ENCODE measurements at regions not wholly inside any gene's neighbourhood (a gene's known extent, or its start where the extent isn't known, plus 50 kb on each side); places are given as distances from the start of the nearest gene placed in this dataset.

DNA sequence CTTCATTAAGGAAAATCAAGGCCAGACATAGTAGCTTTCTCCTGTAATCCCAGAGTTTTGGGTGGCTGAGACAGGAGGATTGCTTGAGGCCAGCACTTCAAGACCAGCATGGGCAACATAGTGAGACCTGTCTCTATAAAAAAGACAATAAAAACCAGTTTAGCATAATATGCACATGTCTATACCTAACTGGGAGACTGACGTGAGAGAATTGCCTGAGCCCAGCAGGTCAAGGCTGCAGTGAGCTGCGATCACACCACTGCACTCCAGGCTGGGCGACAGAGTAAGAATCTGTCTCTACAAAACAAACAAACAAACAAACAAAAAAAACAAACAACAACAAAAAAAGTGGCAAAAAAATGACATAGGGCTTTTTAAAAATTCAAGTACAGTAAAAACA is 820.8 kb downstream of the MTRR start:
- FAIRE-seq (peak; percentile 52), DNase-seq (ENCODE audit: low read depth in 1 of 2, low spot score in 2 of 2) (no peak)
- Histone ChIP-seq H3K14ac (ENCODE audit: insufficient read length) (no peak overlapping the region), H3K23me2 (ENCODE audit: low read depth, low read length) (no peaks in the 10 kb centered on the region), H3K36me3 (ENCODE audit: control insufficient read depth in 2 of 4, insufficient read depth in 4 of 4, low read length in 3 of 4) (no peaks in the 10 kb centered on the region), H3K4me1 (replicated peaks in 1 of 4; ENCODE audit: control insufficient read depth in 3 of 4, insufficient read depth in 4 of 4, low read length in 3 of 4) (no peaks in the 10 kb centered on the region), H3K27me3 (replicated peaks in 1 of 4; ENCODE audit: control insufficient read depth in 3 of 4, extremely low read depth in 1 of 4, insufficient read depth in 3 of 4, low read length in 3 of 4) (no peaks in the 10 kb centered on the region), H2BK12ac (ENCODE audit: low read depth, low read length) (no peak overlapping the region), H2BK120ac (replicated peaks; ENCODE audit: low read depth, low read length) (no peak overlapping the region), H3K9ac (replicated peaks in 1 of 4; ENCODE audit: extremely low read depth in 1 of 4, low read depth in 3 of 4, low read length in 3 of 4) (no peak overlapping the region), H2BK5ac (ENCODE audit: low read depth, low read length) (no peak overlapping the region), H4K20me1 (replicated peaks in 1 of 2; ENCODE audit: control insufficient read depth in 1 of 2, insufficient read depth in 2 of 2, low read length in 2 of 2) (no peaks in the 10 kb centered on the region), H3K18ac (ENCODE audit: extremely low read depth, low read length) (no peak overlapping the region), H4K91ac (replicated peaks; ENCODE audit: insufficient read length, low read length) (no peak overlapping the region), H3K4me2 (ENCODE audit: insufficient read depth in 1 of 2, low read depth in 2 of 2, low read length in 2 of 2) (no peak overlapping the region), H3K23ac (ENCODE audit: insufficient read length) (no peak overlapping the region), H3K4me3 (ENCODE audit: extremely low read depth in 1 of 4, insufficient read depth in 2 of 4, low read depth in 3 of 4, low read length in 4 of 4) (no peak overlapping the region), H4K5ac (ENCODE audit: insufficient read length, low read depth, low read length) (no peak overlapping the region), H2BK20ac (ENCODE audit: low read length) (no peak overlapping the region), H2AFZ (ENCODE audit: low read length) (no peak overlapping the region), H3K9me3 (ENCODE audit: insufficient read depth in 2 of 2, low read depth in 1 of 2, low read length in 1 of 2) (no peaks in the 10 kb centered on the region), H4K8ac (ENCODE audit: extremely low read depth, insufficient read depth, low read length) (no peak overlapping the region), H2AK5ac (ENCODE audit: low read depth, low read length) (no peak overlapping the region), H3K56ac (replicated peaks; ENCODE audit: insufficient read length, low read depth, low read length) (no peak overlapping the region), H3K79me1 (ENCODE audit: low read depth, low read length) (no peaks in the 10 kb centered on the region), H3K79me2 (ENCODE audit: control insufficient read depth in 1 of 2, insufficient read depth in 2 of 2, low read length in 2 of 2) (no peaks in the 10 kb centered on the region), H3K4ac (replicated peaks; ENCODE audit: insufficient read length, low read depth, low read length) (no peak overlapping the region), H3K27ac (ENCODE audit: low read depth, low read length) (no peak overlapping the region), H2BK15ac (ENCODE audit: low read length) (no peak overlapping the region)
- CTCF ChIA-PET (ENCODE audit: partially characterized antibody): interaction anchor here (1.2 kb wide), 1 partner anchor 38 kb away, joined by 3 read pairs; no protein-coding TSS in a partner anchor
- POLR2A ChIA-PET (ENCODE audit: partially characterized antibody): no interaction called here
- WGBS, 2 experiments (ENCODE audit: extremely low coverage in 1 of 2, insufficient coverage in 1 of 2, insufficient read length in 1 of 2, insufficient replicate concordance in 2 of 2, low coverage in 1 of 2, low lambda C conversion rate in 2 of 2, missing lambda C conversion rate in 1 of 2): 49% methylated on average over 3 of the region's 3 CpGs; no CpG with 5 or more reads in 1 of the 2 experiments
- TF ChIP-seq, protein P1, sequence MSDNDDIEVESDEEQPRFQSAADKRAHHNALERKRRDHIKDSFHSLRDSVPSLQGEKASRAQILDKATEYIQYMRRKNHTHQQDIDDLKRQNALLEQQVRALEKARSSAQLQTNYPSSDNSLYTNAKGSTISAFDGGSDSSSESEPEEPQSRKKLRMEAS (IDR thresholded peaks at IDR 0.05): no peak
- TF ChIP-seq SRF (IDR thresholded peaks at IDR 0.05; ENCODE audit: low read depth, low read length) (no peak), EP300 (IDR thresholded peaks at IDR 0.05; ENCODE audit: borderline replicate concordance in 1 of 2, low read depth in 2 of 2, low read length in 2 of 2) (no peak), CEBPB (IDR thresholded peaks at IDR 0.05; ENCODE audit: low read depth, low read length) (no peak), ZNF274 (IDR thresholded peaks at IDR 0.05; ENCODE audit: borderline replicate concordance, extremely low read depth, low read length) (no peak), YY1 (IDR thresholded peaks at IDR 0.05; ENCODE audit: low read depth, low read length) (no peak), GABPA (IDR thresholded peaks at IDR 0.05; ENCODE audit: borderline replicate concordance, insufficient read depth, low read length) (no peak), TAF1 (IDR thresholded peaks at IDR 0.05; ENCODE audit: low read depth, low read length) (no peak), GTF2F1 (IDR thresholded peaks at IDR 0.05; ENCODE audit: borderline replicate concordance, low read depth, low read length) (no peak), TCF12 (IDR thresholded peaks at IDR 0.05; ENCODE audit: low read depth, low read length) (no peak), CHD1 (IDR thresholded peaks at IDR 0.05; ENCODE audit: low read depth, low read length) (no peak), HDAC2 (IDR thresholded peaks at IDR 0.05; ENCODE audit: borderline replicate concordance in 1 of 2, low read depth in 2 of 2, low read length in 2 of 2) (no peak)
- TF ChIP-seq, protein P2, sequence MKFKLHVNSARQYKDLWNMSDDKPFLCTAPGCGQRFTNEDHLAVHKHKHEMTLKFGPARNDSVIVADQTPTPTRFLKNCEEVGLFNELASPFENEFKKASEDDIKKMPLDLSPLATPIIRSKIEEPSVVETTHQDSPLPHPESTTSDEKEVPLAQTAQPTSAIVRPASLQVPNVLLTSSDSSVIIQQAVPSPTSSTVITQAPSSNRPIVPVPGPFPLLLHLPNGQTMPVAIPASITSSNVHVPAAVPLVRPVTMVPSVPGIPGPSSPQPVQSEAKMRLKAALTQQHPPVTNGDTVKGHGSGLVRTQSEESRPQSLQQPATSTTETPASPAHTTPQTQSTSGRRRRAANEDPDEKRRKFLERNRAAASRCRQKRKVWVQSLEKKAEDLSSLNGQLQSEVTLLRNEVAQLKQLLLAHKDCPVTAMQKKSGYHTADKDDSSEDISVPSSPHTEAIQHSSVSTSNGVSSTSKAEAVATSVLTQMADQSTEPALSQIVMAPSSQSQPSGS (IDR thresholded peaks at IDR 0.05; ENCODE audit: low read length): no peak

Measured in H1 (cell line).